SK-N-SH (cell line): ENCODE measurements at regions not wholly inside any gene's neighbourhood (a gene's known extent, or its start where the extent isn't known, plus 50 kb on each side); places are given as distances from the start of the nearest gene placed in this dataset.

Experiments used
- TF ChIP-seq, protein P1 (sequence below): fragments of 150-350 bp; IDR thresholded peaks from 2 replicates; pipeline ENCODE4 v1.6.1; 2017; ENCODE audit warnings: antibody characterized with exemption, low read length, low read depth, borderline replicate concordance
- TF ChIP-seq, protein P2 (sequence below): fragments of 200-600 bp; sonication (generic); IDR thresholded peaks from 2 replicates; pipeline ENCODE4 v1.6.1; 2017; ENCODE audit warnings: antibody characterized with exemption, mild to moderate bottlenecking, moderate library complexity
- TF ChIP-seq, protein P3 (sequence below): IDR thresholded peaks from 2 replicates; pipeline ENCODE4 v1.4.0; 2012; ENCODE audit warnings: low read depth

DNA sequence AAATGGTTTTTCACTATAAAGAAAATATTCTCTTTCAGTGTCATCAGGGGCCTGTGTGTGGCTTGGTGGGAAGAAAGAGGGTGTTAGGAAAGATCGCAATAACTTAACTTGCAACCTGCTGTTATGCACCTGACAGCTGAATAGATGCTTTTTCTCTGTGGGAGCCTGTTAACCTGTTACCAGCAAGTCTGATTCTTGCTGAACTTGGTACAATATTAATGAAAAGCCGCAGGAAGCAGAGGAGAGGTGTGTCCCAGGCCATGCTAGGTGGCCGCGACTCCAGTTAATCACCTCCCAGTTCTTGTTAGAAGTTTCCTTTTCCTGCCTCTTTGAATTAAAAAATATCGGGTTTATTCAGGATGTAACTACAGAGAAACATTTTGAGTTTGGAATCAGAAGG, 494.8 kb upstream of the AGA start:
- TF ChIP-seq, protein P1, sequence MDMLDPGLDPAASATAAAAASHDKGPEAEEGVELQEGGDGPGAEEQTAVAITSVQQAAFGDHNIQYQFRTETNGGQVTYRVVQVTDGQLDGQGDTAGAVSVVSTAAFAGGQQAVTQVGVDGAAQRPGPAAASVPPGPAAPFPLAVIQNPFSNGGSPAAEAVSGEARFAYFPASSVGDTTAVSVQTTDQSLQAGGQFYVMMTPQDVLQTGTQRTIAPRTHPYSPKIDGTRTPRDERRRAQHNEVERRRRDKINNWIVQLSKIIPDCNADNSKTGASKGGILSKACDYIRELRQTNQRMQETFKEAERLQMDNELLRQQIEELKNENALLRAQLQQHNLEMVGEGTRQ = no peak
- TF ChIP-seq, protein P2, sequence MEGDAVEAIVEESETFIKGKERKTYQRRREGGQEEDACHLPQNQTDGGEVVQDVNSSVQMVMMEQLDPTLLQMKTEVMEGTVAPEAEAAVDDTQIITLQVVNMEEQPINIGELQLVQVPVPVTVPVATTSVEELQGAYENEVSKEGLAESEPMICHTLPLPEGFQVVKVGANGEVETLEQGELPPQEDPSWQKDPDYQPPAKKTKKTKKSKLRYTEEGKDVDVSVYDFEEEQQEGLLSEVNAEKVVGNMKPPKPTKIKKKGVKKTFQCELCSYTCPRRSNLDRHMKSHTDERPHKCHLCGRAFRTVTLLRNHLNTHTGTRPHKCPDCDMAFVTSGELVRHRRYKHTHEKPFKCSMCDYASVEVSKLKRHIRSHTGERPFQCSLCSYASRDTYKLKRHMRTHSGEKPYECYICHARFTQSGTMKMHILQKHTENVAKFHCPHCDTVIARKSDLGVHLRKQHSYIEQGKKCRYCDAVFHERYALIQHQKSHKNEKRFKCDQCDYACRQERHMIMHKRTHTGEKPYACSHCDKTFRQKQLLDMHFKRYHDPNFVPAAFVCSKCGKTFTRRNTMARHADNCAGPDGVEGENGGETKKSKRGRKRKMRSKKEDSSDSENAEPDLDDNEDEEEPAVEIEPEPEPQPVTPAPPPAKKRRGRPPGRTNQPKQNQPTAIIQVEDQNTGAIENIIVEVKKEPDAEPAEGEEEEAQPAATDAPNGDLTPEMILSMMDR = no peak
- TF ChIP-seq, protein P3, sequence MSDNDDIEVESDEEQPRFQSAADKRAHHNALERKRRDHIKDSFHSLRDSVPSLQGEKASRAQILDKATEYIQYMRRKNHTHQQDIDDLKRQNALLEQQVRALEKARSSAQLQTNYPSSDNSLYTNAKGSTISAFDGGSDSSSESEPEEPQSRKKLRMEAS = no peak
